ENCODE measurements at regions not wholly inside any gene's neighbourhood (a gene's known extent, or its start where the extent isn't known, plus 50 kb on each side); places are given as distances from the start of the nearest gene placed in this dataset.

GRCh38 chr3:94615275-94616065 is 552.6 kb downstream of the NSUN3 start:
- no peaks in the 10 kb centered on the region for H3K36me3 ChIP-seq (replicated peaks in 1 of 2; ENCODE audit: control insufficient read depth in 1 of 2, insufficient read depth in 2 of 2, low read length in 2 of 2)
- intact Hi-C loops (cut with micrococcal nuclease) = no loop called here
- no peak overlapping the region for H3K4me2 ChIP-seq (replicated peaks; ENCODE audit: extremely low read depth, low read length, poor library complexity, severe bottlenecking)
- H3K4me1 ChIP-seq (ENCODE audit: control insufficient read depth in 1 of 2, insufficient read depth in 2 of 2, low read length in 2 of 2) = no peaks in the 10 kb centered on the region
- H3K27ac ChIP-seq (ENCODE audit: low read depth in 1 of 2, low read length in 2 of 2) = no peak overlapping the region
- Mint-ChIP-seq H3K27me3 (ENCODE audit: low read depth in 3 of 3) (peaks cover 0 to 2% (median 0%) of the 10 kb centered on the region in 3 donors), H3K4me1 (no peaks in the 10 kb centered on the region), H3K36me3 (no peaks in the 10 kb centered on the region), H3K27ac (no peak overlapping the region), H3K4me3 (no peak overlapping the region), H3K9me3 (peaks cover 0 to 4% (median 0%) of the 10 kb centered on the region in 7 donors)
- no peak overlapping the region for H2AFZ ChIP-seq (ENCODE audit: insufficient read depth, low read depth, low read length, poor library complexity, severe bottlenecking)
- no peak for DNase-seq
- H3K9ac ChIP-seq (ENCODE audit: insufficient read depth, low read length, poor library complexity, severe bottlenecking) = no peak overlapping the region
- H3K27me3 ChIP-seq (ENCODE audit: control insufficient read depth in 2 of 2, insufficient read depth in 2 of 2, low read length in 2 of 2) = no peaks in the 10 kb centered on the region
- no peaks in the 10 kb centered on the region for H3K79me2 ChIP-seq (ENCODE audit: insufficient read depth, low read length)
- WGBS (ENCODE audit: insufficient coverage) = no CpG with 5 or more reads among the region's 2 CpGs
- no peak overlapping the region for H3K4me3 ChIP-seq (replicated peaks in 1 of 3; ENCODE audit: low read depth in 2 of 3, low read length in 3 of 3)
- H4K20me1 ChIP-seq (ENCODE audit: insufficient read depth, low read length) = no peaks in the 10 kb centered on the region
- TF ChIP-seq CTCF (IDR thresholded peaks at IDR 0.05) = no peak
- H3K9me3 ChIP-seq (replicated peaks in 1 of 2; ENCODE audit: control insufficient read depth in 1 of 2, insufficient read depth in 1 of 2, low read length in 2 of 2) = no peaks in the 10 kb centered on the region

GRCh38 chr3:94616833-94617232 is 554.0 kb downstream of the NSUN3 start:
- peaks cover 0 to 2% (median 0%) of the 10 kb centered on the region in 3 donors for H3K27me3 Mint-ChIP-seq (ENCODE audit: low read depth in 3 of 3)
- H3K4me3 Mint-ChIP-seq = no peak overlapping the region
- no peaks in the 10 kb centered on the region for H3K36me3 ChIP-seq (replicated peaks in 1 of 2; ENCODE audit: control insufficient read depth in 1 of 2, insufficient read depth in 2 of 2, low read length in 2 of 2)
- no peak overlapping the region for H3K4me2 ChIP-seq (replicated peaks; ENCODE audit: extremely low read depth, low read length, poor library complexity, severe bottlenecking)
- H3K79me2 ChIP-seq (ENCODE audit: insufficient read depth, low read length) = no peaks in the 10 kb centered on the region
- no peaks in the 10 kb centered on the region for H3K4me1 ChIP-seq (ENCODE audit: control insufficient read depth in 1 of 2, insufficient read depth in 2 of 2, low read length in 2 of 2)
- no peaks in the 10 kb centered on the region for H3K9me3 ChIP-seq (replicated peaks in 1 of 2; ENCODE audit: control insufficient read depth in 1 of 2, insufficient read depth in 1 of 2, low read length in 2 of 2)
- DNase-seq = no peak
- H2AFZ ChIP-seq (ENCODE audit: insufficient read depth, low read depth, low read length, poor library complexity, severe bottlenecking) = no peak overlapping the region
- WGBS (ENCODE audit: insufficient coverage) = no CpG with 5 or more reads among the region's 2 CpGs
- no peaks in the 10 kb centered on the region for H3K36me3 Mint-ChIP-seq
- H4K20me1 ChIP-seq (ENCODE audit: insufficient read depth, low read length) = no peaks in the 10 kb centered on the region
- H3K27ac ChIP-seq (ENCODE audit: low read depth in 1 of 2, low read length in 2 of 2) = no peak overlapping the region
- no peak for TF ChIP-seq CTCF (IDR thresholded peaks at IDR 0.05)
- no peaks in the 10 kb centered on the region for H3K27me3 ChIP-seq (ENCODE audit: control insufficient read depth in 2 of 2, insufficient read depth in 2 of 2, low read length in 2 of 2)
- no peak overlapping the region for H3K9ac ChIP-seq (ENCODE audit: insufficient read depth, low read length, poor library complexity, severe bottlenecking)
- peaks cover 0 to 4% (median 0%) of the 10 kb centered on the region in 7 donors for H3K9me3 Mint-ChIP-seq
- intact Hi-C loops (cut with micrococcal nuclease) = no loop called here
- no peak overlapping the region for H3K4me3 ChIP-seq (replicated peaks in 1 of 3; ENCODE audit: low read depth in 2 of 3, low read length in 3 of 3)
- no peak overlapping the region for H3K27ac Mint-ChIP-seq
- no peaks in the 10 kb centered on the region for H3K4me1 Mint-ChIP-seq

Measured in CD14-positive monocyte (primary cell).